Vagina (tissue), 2 donors: ENCODE measurements at regions not wholly inside any gene's neighbourhood (a gene's known extent, or its start where the extent isn't known, plus 50 kb on each side); places are given as distances from the start of the nearest gene placed in this dataset.

ENCODE experiments used
- DNase-seq, 2 donors: peaks; one replicate each; pipeline ENCODE4 v3.0.0-alpha.2; 2017; ENCODE audit errors: extremely low spot score in 2 of 2
- H3K27ac ChIP-seq: fragments of 200-600 bp; sonication (generic); one replicate; pipeline ENCODE4 v1.5.1; 2019
- H3K27me3 ChIP-seq: fragments of 200-600 bp; sonication (generic); one replicate; pipeline ENCODE4 v1.5.1; 2019
- H3K36me3 ChIP-seq, 2 donors: fragments of 200-600 bp; sonication (generic); one replicate each; pipeline ENCODE4 v1.5.1; 2017 to 2019
- H3K4me1 ChIP-seq: fragments of 200-600 bp; sonication (generic); one replicate; pipeline ENCODE4 v1.5.1; 2019
- H3K4me3 ChIP-seq, 2 donors: fragments of 200-600 bp; sonication (generic); 1 replicate in 1 of 2; 2 replicates in 1 of 2; pipeline ENCODE4 v1.5.1; 2016 to 2019
- H3K9me3 ChIP-seq: fragments of 200-600 bp; sonication (generic); one replicate; pipeline ENCODE4 v1.5.1; 2019
- CTCF ChIP-seq, 3 experiments: fragments of 450-650 bp in 2 of 3; fragments of 200-600 bp in 1 of 3; sonication (generic) in 1 of 3; IDR thresholded peaks; one replicate each; pipeline ENCODE4 v1.5.1; 2017 to 2019; ENCODE audit warnings: antibody characterized with exemption in 3 of 3, mild to moderate bottlenecking in 2 of 3, moderate library complexity in 2 of 3
- POLR2A ChIP-seq, 2 donors: fragments of 450-650 bp; IDR thresholded peaks; one replicate each; pipeline ENCODE4 v1.6.1; 2017; ENCODE audit warnings: antibody characterized with exemption in 2 of 2, mild to moderate bottlenecking in 2 of 2, moderate library complexity in 2 of 2
- POLR2AphosphoS5 ChIP-seq, 2 donors: sonication (generic); formaldehyde crosslinking; IDR thresholded peaks; one replicate each; pipeline ENCODE4 v1.9.0; 2017; ENCODE audit warnings: antibody characterized with exemption in 2 of 2, mild to moderate bottlenecking in 2 of 2, low read depth in 1 of 2; ENCODE audit not compliant: insufficient read depth in 1 of 2
- intact Hi-C: fragments of 100-400 bp; cut with DNase I; formaldehyde crosslinking; loops from one replicate; pipeline ENCODE4 v1.15.1; 2023

GRCh38 chr17:54770836-54771235 lies 129.8 kb upstream of the TOM1L1 start:
- Histone ChIP-seq H3K4me3 (no peak overlapping the region), H3K27me3 (no peaks in the 10 kb centered on the region), H3K9me3 (no peaks in the 10 kb centered on the region), H3K4me1 (no peaks in the 10 kb centered on the region), H3K27ac (no peak overlapping the region), H3K36me3 (no peaks in the 10 kb centered on the region)
- TF ChIP-seq CTCF (IDR thresholded peaks at IDR 0.05) (no peak), POLR2AphosphoS5 (IDR thresholded peaks at IDR 0.05; ENCODE audit: insufficient read depth in 1 of 2, low read depth in 1 of 2) (no peak), POLR2A (IDR thresholded peaks at IDR 0.05) (no peak)
- intact Hi-C loops, result no loop called here
- DNase-seq, result no peak

DNA sequence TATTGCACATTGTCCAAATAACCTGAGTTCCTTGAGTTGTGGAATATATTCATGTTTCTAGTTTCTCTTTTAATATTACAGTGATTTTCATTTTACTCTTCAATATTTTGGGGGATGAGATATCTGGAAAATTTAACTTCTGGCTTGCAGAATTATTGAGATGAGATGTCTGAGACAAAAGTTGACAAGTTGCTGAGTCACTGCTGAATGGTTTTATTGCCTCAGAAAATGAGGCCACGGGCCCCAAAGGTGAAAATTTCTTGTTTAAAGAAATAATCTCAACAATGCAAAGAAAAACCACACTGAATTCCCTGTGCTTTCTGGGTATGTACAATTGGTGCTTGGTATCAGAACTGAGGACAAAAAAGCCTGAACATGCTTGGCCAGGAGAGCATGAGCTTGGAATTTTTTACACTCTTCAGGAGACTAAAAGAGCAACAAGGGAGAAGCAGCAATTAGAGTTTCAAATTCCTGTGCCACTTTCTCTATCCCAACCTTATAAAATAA lies 129.2 kb upstream of the TOM1L1 start:
- H3K4me1 ChIP-seq, result no peaks in the 10 kb centered on the region
- intact Hi-C loops, result no loop called here
- DNase-seq, result no peak
- H3K27ac ChIP-seq, result no peak overlapping the region
- H3K36me3 ChIP-seq, result no peaks in the 10 kb centered on the region
- H3K4me3 ChIP-seq, result no peak overlapping the region
- H3K9me3 ChIP-seq, result no peaks in the 10 kb centered on the region
- no peak for TF ChIP-seq POLR2AphosphoS5 (IDR thresholded peaks at IDR 0.05; ENCODE audit: insufficient read depth in 1 of 2, low read depth in 1 of 2)
- no peak for TF ChIP-seq CTCF (IDR thresholded peaks at IDR 0.05)
- TF ChIP-seq POLR2A (IDR thresholded peaks at IDR 0.05), result no peak
- H3K27me3 ChIP-seq, result no peaks in the 10 kb centered on the region

DNA sequence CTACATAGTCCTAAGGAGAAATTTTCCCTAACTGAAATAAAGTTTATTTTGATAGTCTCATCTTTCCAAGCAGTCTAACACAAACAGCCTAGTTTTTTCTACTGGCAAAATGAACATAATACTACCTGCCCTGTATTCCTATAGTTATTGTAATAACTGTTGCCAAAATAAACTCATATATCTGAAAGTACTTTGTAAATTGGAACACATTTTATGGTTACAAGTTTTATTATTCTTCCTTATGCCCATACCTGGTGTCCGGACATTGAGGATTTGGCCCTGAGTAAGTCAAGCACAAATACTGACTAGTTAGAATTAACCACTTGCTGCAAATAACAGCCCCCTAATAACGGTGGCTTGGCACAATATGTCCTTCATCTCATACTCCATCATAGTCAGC lies 120.4 kb upstream of the TOM1L1 start:
- H3K9me3 ChIP-seq, result no peaks in the 10 kb centered on the region
- H3K36me3 ChIP-seq, result no peaks in the 10 kb centered on the region
- no peaks in the 10 kb centered on the region for H3K4me1 ChIP-seq
- no peak overlapping the region for H3K27ac ChIP-seq
- no peak for TF ChIP-seq POLR2A (IDR thresholded peaks at IDR 0.05)
- TF ChIP-seq POLR2AphosphoS5 (IDR thresholded peaks at IDR 0.05; ENCODE audit: insufficient read depth in 1 of 2, low read depth in 1 of 2), result no peak
- no peak for TF ChIP-seq CTCF (IDR thresholded peaks at IDR 0.05)
- intact Hi-C loops, result no loop called here
- no peak for DNase-seq
- H3K27me3 ChIP-seq, result no peaks in the 10 kb centered on the region
- no peak overlapping the region for H3K4me3 ChIP-seq

DNA sequence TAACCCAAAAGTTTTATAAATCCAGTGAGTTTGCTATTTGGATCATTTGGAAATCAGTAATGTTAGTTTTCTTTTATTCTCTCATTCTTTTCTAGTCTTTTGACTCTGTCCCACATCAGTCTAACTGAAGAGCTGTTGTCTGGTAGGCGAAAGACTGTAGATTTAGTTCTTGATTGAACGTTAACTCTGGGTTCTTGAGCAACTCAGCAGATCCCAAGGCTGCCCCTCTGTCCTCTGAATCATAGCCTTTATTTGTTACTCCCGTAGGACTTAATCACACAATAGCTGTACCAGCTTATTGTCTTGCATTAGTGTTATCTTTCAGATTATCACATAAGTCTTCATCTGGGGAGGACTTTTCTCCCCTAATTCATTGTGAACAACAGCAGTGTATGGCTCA lies 119.3 kb upstream of the TOM1L1 start:
- no peak for TF ChIP-seq CTCF (IDR thresholded peaks at IDR 0.05)
- TF ChIP-seq POLR2AphosphoS5 (IDR thresholded peaks at IDR 0.05; ENCODE audit: insufficient read depth in 1 of 2, low read depth in 1 of 2), result no peak
- no peak for TF ChIP-seq POLR2A (IDR thresholded peaks at IDR 0.05)

DNA sequence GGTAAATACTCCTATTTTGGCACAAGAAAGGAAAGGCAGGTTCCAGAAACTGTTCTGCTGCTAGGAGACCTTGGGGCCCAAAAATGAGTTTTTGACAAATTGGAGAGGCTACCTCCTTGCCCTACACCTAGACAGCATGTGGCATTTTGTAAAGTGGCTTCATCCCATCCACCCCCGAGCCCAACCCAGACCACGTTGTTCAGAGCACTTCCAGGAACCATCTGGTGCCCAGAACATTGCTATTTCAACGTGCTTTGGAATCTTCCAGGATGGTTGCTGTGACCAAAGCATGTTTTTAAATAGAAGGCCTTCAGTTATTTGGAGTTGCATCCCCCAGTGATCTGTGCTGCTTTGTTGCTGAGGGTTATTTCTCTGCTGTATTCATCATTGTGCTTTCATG lies 116.3 kb upstream of the TOM1L1 start:
- H3K27ac ChIP-seq, result no peak overlapping the region
- no peaks in the 10 kb centered on the region for H3K27me3 ChIP-seq
- H3K4me3 ChIP-seq, result no peak overlapping the region
- TF ChIP-seq POLR2AphosphoS5 (IDR thresholded peaks at IDR 0.05; ENCODE audit: insufficient read depth in 1 of 2, low read depth in 1 of 2), result no peak
- TF ChIP-seq CTCF (IDR thresholded peaks at IDR 0.05), result no peak
- TF ChIP-seq POLR2A (IDR thresholded peaks at IDR 0.05), result no peak
- no peaks in the 10 kb centered on the region for H3K36me3 ChIP-seq
- no peaks in the 10 kb centered on the region for H3K4me1 ChIP-seq
- DNase-seq, result no peak
- intact Hi-C loops, result no loop called here
- H3K9me3 ChIP-seq, result no peaks in the 10 kb centered on the region

More for the DNA sequence above, 119.3 kb upstream of the TOM1L1 start:
- H3K27me3 ChIP-seq, result no peaks in the 10 kb centered on the region
- H3K36me3 ChIP-seq, result no peaks in the 10 kb centered on the region
- no peaks in the 10 kb centered on the region for H3K9me3 ChIP-seq
- no peak overlapping the region for H3K4me3 ChIP-seq
- no peak overlapping the region for H3K27ac ChIP-seq
- no peaks in the 10 kb centered on the region for H3K4me1 ChIP-seq
- intact Hi-C loops, result no loop called here
- no peak for DNase-seq
